SU-DHL-6 (cell line): ENCODE measurements at regions not wholly inside any gene's neighbourhood (a gene's known extent, or its start where the extent isn't known, plus 50 kb on each side); places are given as distances from the start of the nearest gene placed in this dataset.

Source experiments
- H2AFZ ChIP-seq: fragments of 200-600 bp; sonication (generic); 2 replicates; pipeline ENCODE4 v1.6.1; 2014; ENCODE audit warnings: low read depth, mild to moderate bottlenecking, moderate library complexity, mixed read lengths, antibody characterized with exemption, low read length; ENCODE audit not compliant: severe bottlenecking
- H3F3A ChIP-seq: fragments of 200-600 bp; shearing (Covaris generic); 2 replicates; pipeline ENCODE4 v1.6.0; 2016; ENCODE audit warnings: antibody characterized with exemption, mild to moderate bottlenecking; ENCODE audit not compliant: insufficient read depth
- H3K27ac ChIP-seq: fragments of 200-600 bp; sonication (generic); 2 replicates; pipeline ENCODE4 v1.5.1; 2016; ENCODE audit warnings: low read depth, mild to moderate bottlenecking, low read length, moderate library complexity, mixed read lengths
- H3K27me3 ChIP-seq: fragments of 200-600 bp; sonication (generic), shearing (Covaris generic); 2 replicates; pipeline ENCODE4 v1.6.0; 2014; ENCODE audit warnings: mild to moderate bottlenecking, low read length
- H3K36me3 ChIP-seq: fragments of 200-600 bp; sonication (generic); 2 replicates; pipeline ENCODE4 v1.6.1; 2014; ENCODE audit warnings: mild to moderate bottlenecking, low read length, mixed read lengths
- H3K4me2 ChIP-seq: fragments of 300-600, 200-600 bp; shearing (Covaris generic), sonication (generic); 2 replicates; pipeline ENCODE4 v1.6.0; 2014; ENCODE audit warnings: low read length, low read depth, mild to moderate bottlenecking; ENCODE audit not compliant: poor library complexity, severe bottlenecking
- H3K4me3 ChIP-seq: fragments of 200-600 bp; sonication (generic); 2 replicates; pipeline ENCODE4 v1.5.1; 2014; ENCODE audit warnings: antibody characterized with exemption, low read length, mild to moderate bottlenecking, mixed read lengths; ENCODE audit not compliant: insufficient read depth, poor library complexity, severe bottlenecking
- H3K79me2 ChIP-seq: fragments of 200-600 bp; sonication (generic); 2 replicates; pipeline ENCODE4 v1.6.1; 2014; ENCODE audit warnings: mild to moderate bottlenecking, low read length, moderate library complexity; ENCODE audit not compliant: insufficient read depth
- H3K9ac ChIP-seq: fragments of 200-600 bp; sonication (generic); 2 replicates; pipeline ENCODE4 v1.7.0; 2014; ENCODE audit warnings: mild to moderate bottlenecking, low read length
- H3K9me2 ChIP-seq: fragments of 200-600 bp; sonication (generic); replicated peaks from 2 replicates; pipeline ENCODE4 v1.6.1; 2014; ENCODE audit warnings: low read length; ENCODE audit not compliant: insufficient read depth
- H3K9me3 ChIP-seq: fragments of 200-600 bp; sonication (generic); 2 replicates; pipeline ENCODE4 v1.6.1; 2014; ENCODE audit warnings: low read length, mixed read lengths; ENCODE audit not compliant: insufficient read depth
- H4K20me1 ChIP-seq: fragments of 200-600 bp; sonication (generic); 2 replicates; pipeline ENCODE4 v1.6.1; 2014; ENCODE audit warnings: low read depth, mild to moderate bottlenecking, antibody characterized with exemption, low read length, moderate library complexity, mixed read lengths
- EZH2phosphoT487 ChIP-seq: fragments of 200-600 bp; sonication (generic), shearing (Covaris generic); conservative IDR thresholded peaks from 2 replicates; pipeline ENCODE4 v1.6.1; 2018; ENCODE audit warnings: mild to moderate bottlenecking, antibody characterized with exemption, low read length, moderate library complexity, mixed read lengths
- TF ChIP-seq, protein P1 (sequence below): fragments of 200-600 bp; sonication (generic); IDR thresholded peaks from one replicate; pipeline ENCODE4 v1.5.1; 2017; ENCODE audit warnings: antibody characterized with exemption, mild to moderate bottlenecking, low read length, moderate library complexity; ENCODE audit not compliant: insufficient read depth, poor library complexity, severe bottlenecking

DNA sequence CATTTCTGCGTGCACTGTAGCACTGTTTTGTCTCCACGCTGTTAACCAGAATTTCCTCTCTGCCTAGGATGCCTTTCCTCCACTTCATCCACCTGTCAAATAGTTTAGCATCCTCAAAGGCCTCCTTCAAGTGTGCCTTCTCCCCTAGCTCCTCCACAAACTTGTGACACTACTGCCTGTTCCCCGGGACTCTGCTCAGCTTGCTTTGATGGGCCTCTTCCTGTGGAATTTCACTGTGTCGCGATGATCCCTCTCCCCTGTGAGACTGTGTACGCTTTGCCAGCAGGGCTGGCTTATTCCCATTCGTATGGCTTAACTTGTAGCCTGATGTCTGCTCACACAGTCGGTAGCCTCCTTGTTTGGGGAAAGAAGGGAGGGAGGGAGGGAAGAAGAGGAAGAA is 426.8 kb downstream of the VRK1 start:
- Histone ChIP-seq H3K4me3 (no peak overlapping the region), H3K9ac (no peak overlapping the region), H3K36me3 (no peaks in the 10 kb centered on the region), H3K9me3 (no peaks in the 10 kb centered on the region), H3K27ac (no peak overlapping the region), H4K20me1 (no peaks in the 10 kb centered on the region), H3K79me2 (no peaks in the 10 kb centered on the region), H3K9me2 (no peaks in the 10 kb centered on the region), H3K4me2 (no peak overlapping the region), H3K27me3 (no peaks in the 10 kb centered on the region), H3F3A (no peaks in the 10 kb centered on the region), H2AFZ (no peak overlapping the region)
- TF ChIP-seq EZH2phosphoT487, result no peak
- TF ChIP-seq, protein P1, sequence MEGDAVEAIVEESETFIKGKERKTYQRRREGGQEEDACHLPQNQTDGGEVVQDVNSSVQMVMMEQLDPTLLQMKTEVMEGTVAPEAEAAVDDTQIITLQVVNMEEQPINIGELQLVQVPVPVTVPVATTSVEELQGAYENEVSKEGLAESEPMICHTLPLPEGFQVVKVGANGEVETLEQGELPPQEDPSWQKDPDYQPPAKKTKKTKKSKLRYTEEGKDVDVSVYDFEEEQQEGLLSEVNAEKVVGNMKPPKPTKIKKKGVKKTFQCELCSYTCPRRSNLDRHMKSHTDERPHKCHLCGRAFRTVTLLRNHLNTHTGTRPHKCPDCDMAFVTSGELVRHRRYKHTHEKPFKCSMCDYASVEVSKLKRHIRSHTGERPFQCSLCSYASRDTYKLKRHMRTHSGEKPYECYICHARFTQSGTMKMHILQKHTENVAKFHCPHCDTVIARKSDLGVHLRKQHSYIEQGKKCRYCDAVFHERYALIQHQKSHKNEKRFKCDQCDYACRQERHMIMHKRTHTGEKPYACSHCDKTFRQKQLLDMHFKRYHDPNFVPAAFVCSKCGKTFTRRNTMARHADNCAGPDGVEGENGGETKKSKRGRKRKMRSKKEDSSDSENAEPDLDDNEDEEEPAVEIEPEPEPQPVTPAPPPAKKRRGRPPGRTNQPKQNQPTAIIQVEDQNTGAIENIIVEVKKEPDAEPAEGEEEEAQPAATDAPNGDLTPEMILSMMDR, result no peak

DNA sequence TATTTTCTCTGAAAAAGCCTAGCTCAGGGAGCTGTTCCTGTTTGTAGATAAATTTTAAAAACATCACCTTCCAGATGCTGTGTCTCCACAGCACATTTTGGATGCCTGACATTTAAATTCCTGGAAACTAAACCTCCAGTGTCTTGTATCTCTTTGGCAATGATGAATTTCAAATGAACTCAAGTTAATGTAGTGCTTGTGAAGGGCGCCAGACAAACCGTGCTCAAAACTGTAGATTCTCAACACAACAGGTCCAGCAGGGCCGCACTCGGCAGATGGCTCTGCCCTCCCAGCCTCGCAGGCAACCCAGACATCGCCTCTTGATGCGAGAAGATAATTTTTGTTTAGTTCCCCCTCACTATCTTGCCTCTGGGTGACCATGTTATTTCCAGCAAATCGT is 432.9 kb downstream of the VRK1 start:
- H3K9me2 ChIP-seq, result no peaks in the 10 kb centered on the region
- no peaks in the 10 kb centered on the region for H3F3A ChIP-seq
- H3K9me3 ChIP-seq, result no peaks in the 10 kb centered on the region
- no peaks in the 10 kb centered on the region for H3K27me3 ChIP-seq
- no peaks in the 10 kb centered on the region for H4K20me1 ChIP-seq
- TF ChIP-seq, protein P1, result no peak
- TF ChIP-seq EZH2phosphoT487, result no peak
- no peak overlapping the region for H2AFZ ChIP-seq
- no peak overlapping the region for H3K4me2 ChIP-seq
- H3K79me2 ChIP-seq, result no peaks in the 10 kb centered on the region
- no peak overlapping the region for H3K9ac ChIP-seq
- H3K4me3 ChIP-seq, result no peak overlapping the region
- H3K36me3 ChIP-seq, result no peaks in the 10 kb centered on the region
- no peak overlapping the region for H3K27ac ChIP-seq

DNA sequence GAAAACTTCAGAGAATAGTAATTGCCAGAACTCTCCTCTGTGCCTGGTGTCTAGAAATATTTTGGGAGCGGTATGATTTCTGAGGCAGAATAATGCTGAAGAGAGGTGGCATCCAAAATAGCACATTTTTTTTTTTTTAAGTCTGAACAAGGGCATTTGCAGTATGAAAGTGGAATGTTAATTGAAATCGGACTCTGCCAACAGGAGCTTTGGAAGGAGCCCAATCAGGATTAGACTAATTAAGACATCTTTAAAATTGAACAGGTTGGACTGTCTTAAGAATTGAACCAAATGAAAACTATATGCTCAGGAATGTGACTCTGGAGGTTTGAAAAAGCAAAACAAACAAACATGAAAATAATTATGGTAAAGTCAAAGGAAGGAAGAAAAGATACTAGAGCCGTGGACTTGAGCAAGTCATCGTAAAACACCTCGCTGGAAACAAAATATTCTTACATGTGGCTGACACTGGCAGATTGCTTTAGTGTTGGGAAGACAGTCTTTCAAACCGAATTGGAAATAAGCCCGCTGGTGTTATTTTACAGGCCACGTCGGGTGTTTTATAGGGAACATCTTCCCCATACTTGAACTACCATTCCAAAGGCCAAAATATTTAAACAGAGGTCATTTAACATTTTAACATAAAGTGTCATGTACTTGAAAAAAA is 436.3 kb downstream of the VRK1 start:
- Histone ChIP-seq H3F3A (no peaks in the 10 kb centered on the region), H3K27me3 (no peaks in the 10 kb centered on the region), H3K79me2 (no peaks in the 10 kb centered on the region), H4K20me1 (no peaks in the 10 kb centered on the region), H3K9me3 (no peaks in the 10 kb centered on the region), H3K27ac (no peak overlapping the region), H3K4me3 (no peak overlapping the region), H3K9me2 (no peaks in the 10 kb centered on the region), H3K4me2 (no peak overlapping the region), H3K36me3 (no peaks in the 10 kb centered on the region), H3K9ac (no peak overlapping the region), H2AFZ (no peak overlapping the region)
- TF ChIP-seq EZH2phosphoT487, result no peak
- TF ChIP-seq, protein P1, result no peak
